Ovary (tissue), 3 donors: ENCODE measurements at regions not wholly inside any gene's neighbourhood (a gene's known extent, or its start where the extent isn't known, plus 50 kb on each side); places are given as distances from the start of the nearest gene placed in this dataset.

Experiments
- POLR2A ChIP-seq: fragments of 450-650 bp; IDR thresholded peaks from one replicate; pipeline ENCODE4 v1.6.1; 2017; ENCODE audit warnings: antibody characterized with exemption, mild to moderate bottlenecking, moderate library complexity
- TF ChIP-seq, protein P1 (sequence below), 3 donors: fragments of 450-650 bp in 2 of 3; fragments of 200-600 bp in 1 of 3; IDR thresholded peaks; one replicate each; pipeline versions ENCODE4 v1.5.1 to v1.8.0; 2016 to 2022; ENCODE audit warnings: antibody characterized with exemption in 3 of 3, mild to moderate bottlenecking in 1 of 3
- donor health status: DM: no; HTN: no; CAD: no.

DNA sequence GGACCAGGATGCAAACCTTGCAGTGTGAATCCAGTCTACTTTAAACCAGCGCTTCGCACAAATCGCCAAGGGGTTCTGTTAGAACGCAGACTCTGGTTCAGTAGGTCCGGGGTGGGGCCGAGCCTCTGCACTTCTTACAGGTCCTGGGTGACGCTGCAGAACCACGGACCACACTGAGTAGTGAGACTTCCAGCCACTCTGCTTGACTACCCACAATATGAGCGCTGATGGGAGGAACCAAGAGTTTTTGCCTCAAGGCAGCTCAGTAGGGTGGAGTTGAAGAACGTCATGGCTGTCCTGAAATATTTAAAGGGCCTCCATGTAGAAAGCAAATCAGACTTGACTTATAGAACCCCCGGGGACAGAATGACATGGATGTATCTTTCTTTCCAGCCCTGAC is 138.0 kb upstream of the CRY1 start:
- TF ChIP-seq, protein P1, sequence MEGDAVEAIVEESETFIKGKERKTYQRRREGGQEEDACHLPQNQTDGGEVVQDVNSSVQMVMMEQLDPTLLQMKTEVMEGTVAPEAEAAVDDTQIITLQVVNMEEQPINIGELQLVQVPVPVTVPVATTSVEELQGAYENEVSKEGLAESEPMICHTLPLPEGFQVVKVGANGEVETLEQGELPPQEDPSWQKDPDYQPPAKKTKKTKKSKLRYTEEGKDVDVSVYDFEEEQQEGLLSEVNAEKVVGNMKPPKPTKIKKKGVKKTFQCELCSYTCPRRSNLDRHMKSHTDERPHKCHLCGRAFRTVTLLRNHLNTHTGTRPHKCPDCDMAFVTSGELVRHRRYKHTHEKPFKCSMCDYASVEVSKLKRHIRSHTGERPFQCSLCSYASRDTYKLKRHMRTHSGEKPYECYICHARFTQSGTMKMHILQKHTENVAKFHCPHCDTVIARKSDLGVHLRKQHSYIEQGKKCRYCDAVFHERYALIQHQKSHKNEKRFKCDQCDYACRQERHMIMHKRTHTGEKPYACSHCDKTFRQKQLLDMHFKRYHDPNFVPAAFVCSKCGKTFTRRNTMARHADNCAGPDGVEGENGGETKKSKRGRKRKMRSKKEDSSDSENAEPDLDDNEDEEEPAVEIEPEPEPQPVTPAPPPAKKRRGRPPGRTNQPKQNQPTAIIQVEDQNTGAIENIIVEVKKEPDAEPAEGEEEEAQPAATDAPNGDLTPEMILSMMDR (IDR thresholded peaks at IDR 0.05) = no peak
- TF ChIP-seq POLR2A = no peak
